HG02610 (cell line): ENCODE measurements at regions not wholly inside any gene's neighbourhood (a gene's known extent, or its start where the extent isn't known, plus 50 kb on each side); places are given as distances from the start of the nearest gene placed in this dataset.
"Not testable (repeated sequence)": the region's sequence is repeated elsewhere in the genome, so short reads cannot be mapped to it uniquely, and the experiment has no call there.

Experiments used
- ATAC-seq: cut with Tn5 transposase; IDR thresholded peaks from one replicate; pipeline ENCODE4 v1.9.1; 2021; ENCODE audit warnings: mild to moderate bottlenecking, moderate library complexity; ENCODE audit not compliant: unreplicated experiment

GRCh38 chr18:60020107-60020925 is 120.5 kb downstream of the PMAIP1 start:
- no peak for ATAC-seq

GRCh38 chr18:60019463-60019840 is 119.7 kb downstream of the PMAIP1 start:
- no peak for ATAC-seq

- ATAC-seq, result no peak
Observed at GRCh38 chr18:60018618-60019462, 119.0 kb downstream of the PMAIP1 start.

- not testable (repeated sequence) for ATAC-seq
Observed at GRCh38 chr18:60018134-60018533, 118.3 kb downstream of the PMAIP1 start.

GRCh38 chr18:60017371-60017770 is 117.6 kb downstream of the PMAIP1 start:
- ATAC-seq, result no peak

GRCh38 chr18:60015826-60016225 is 116.0 kb downstream of the PMAIP1 start:
- not testable (repeated sequence) for ATAC-seq

GRCh38 chr18:60013148-60013547 is 113.4 kb downstream of the PMAIP1 start:
- not testable (repeated sequence) for ATAC-seq

- no peak for ATAC-seq
Observed at GRCh38 chr18:60010984-60011383, 111.2 kb downstream of the PMAIP1 start.

GRCh38 chr18:60010513-60010912 is 110.7 kb downstream of the PMAIP1 start:
- ATAC-seq, result no peak

GRCh38 chr18:60007661-60008060 is 107.9 kb downstream of the PMAIP1 start:
- no peak for ATAC-seq

GRCh38 chr18:60003610-60004185 is 103.9 kb downstream of the PMAIP1 start:
- no peak for ATAC-seq

- ATAC-seq, result peak; percentile 61
Observed at GRCh38 chr18:59996370-59996966, 96.7 kb downstream of the PMAIP1 start.

- ATAC-seq, result peak; percentile 54
Observed at GRCh38 chr18:59994357-59994756, 94.6 kb downstream of the PMAIP1 start.

GRCh38 chr18:59993560-59993959 is 93.8 kb downstream of the PMAIP1 start:
- no peak for ATAC-seq

- no peak for ATAC-seq
Observed at GRCh38 chr18:59990121-59990823, 90.5 kb downstream of the PMAIP1 start.

- no peak for ATAC-seq
Observed at GRCh38 chr18:59988098-59988706, 88.4 kb downstream of the PMAIP1 start.

- no peak for ATAC-seq
Observed at GRCh38 chr18:59987102-59987501, 87.3 kb downstream of the PMAIP1 start.

GRCh38 chr18:59986139-59986538 is 86.3 kb downstream of the PMAIP1 start:
- ATAC-seq, result no peak

- ATAC-seq, result no peak
Observed at GRCh38 chr18:59985289-59985688, 85.5 kb downstream of the PMAIP1 start.

- no peak for ATAC-seq
Observed at GRCh38 chr18:59983506-59983905, 83.7 kb downstream of the PMAIP1 start.
